IMR-90 (cell line): ENCODE measurements at regions not wholly inside any gene's neighbourhood (a gene's known extent, or its start where the extent isn't known, plus 50 kb on each side); places are given as distances from the start of the nearest gene placed in this dataset.

Source experiments
- ATAC-seq: fragments of 200-7000 bp; cut with Tn5 transposase; 2 replicates; pipeline ENCODE4 v1.9.1; 2020; ENCODE audit warnings: low read depth, mild to moderate bottlenecking, moderate library complexity
- BruUV-seq: library from RNA; stranded (reverse); fragments of 400-500 nt; replicated peaks from 2 replicates; lab custom pipeline; 2021; lab: Mats Ljungman, UMichigan
- CTCF ChIA-PET: fragments of 300-600 bp; formaldehyde crosslinking; extraction: SDS; loops from one replicate; lab custom pipeline; 2021; ENCODE audit warnings: antibody characterized with exemption; lab: Yijun Ruan, JAX
- POLR2A ChIA-PET: fragments of 300-600 bp; sonication (Branson Sonifier 250); formaldehyde crosslinking; loops from one replicate; lab custom pipeline; 2022; ENCODE audit warnings: antibody characterized with exemption; ENCODE audit not compliant: unreplicated experiment; lab: Charles Lee
- DNase-seq: peaks from one replicate; pipeline ENCODE4 v3.0.0; 2013
- H2AFZ ChIP-seq: replicated peaks from 2 replicates; pipeline ENCODE3; 2013; ENCODE audit warnings: low read length, mild to moderate bottlenecking; ENCODE audit not compliant: poor library complexity
- H2AK5ac ChIP-seq: 2 replicates; pipeline ENCODE4 v1.6.1; 2013; ENCODE audit warnings: low read depth, low read length, inconsistent platforms
- H2AK9ac ChIP-seq: replicated peaks from 2 replicates; pipeline ENCODE3; 2013; ENCODE audit warnings: mild to moderate bottlenecking, low read depth, low read length, moderate library complexity; ENCODE audit not compliant: poor library complexity
- H2BK120ac ChIP-seq: 2 replicates; pipeline ENCODE4 v1.6.1; 2013; ENCODE audit warnings: low read depth, low read length, inconsistent platforms
- H2BK15ac ChIP-seq: 3 replicates; pipeline ENCODE4 v1.6.1; 2013; ENCODE audit warnings: low read depth, low read length, inconsistent platforms
- H2BK20ac ChIP-seq: 2 replicates; pipeline ENCODE4 v1.6.1; 2013; ENCODE audit warnings: low read depth, mild to moderate bottlenecking, inconsistent platforms, low read length, moderate library complexity
- H2BK5ac ChIP-seq: 2 replicates; pipeline ENCODE4 v1.6.1; 2013; ENCODE audit warnings: mild to moderate bottlenecking, low read depth, low read length, inconsistent platforms; ENCODE audit not compliant: poor library complexity, severe bottlenecking
- H3K14ac ChIP-seq: replicated peaks from 2 replicates; pipeline ENCODE4 v1.6.1; 2013; ENCODE audit warnings: low read depth, low read length, inconsistent platforms
- H3K18ac ChIP-seq: 2 replicates; pipeline ENCODE4 v1.6.1; 2013; ENCODE audit warnings: low read depth, low read length, control low read depth
- H3K23ac ChIP-seq: 2 replicates; pipeline ENCODE4 v1.6.1; 2013; ENCODE audit warnings: low read depth, low read length, inconsistent platforms
- H3K27ac ChIP-seq: 2 replicates; pipeline ENCODE4 v1.5.1; 2013; ENCODE audit warnings: mild to moderate bottlenecking, control low read depth, low read length; ENCODE audit not compliant: insufficient read depth
- H3K27me3 ChIP-seq: 2 replicates; pipeline ENCODE4 v1.6.1; 2013; ENCODE audit warnings: low read length; ENCODE audit not compliant: control insufficient read depth, insufficient read depth
- H3K36me3 ChIP-seq: 2 replicates; pipeline ENCODE4 v1.6.1; 2013; ENCODE audit warnings: low read length, mixed read lengths; ENCODE audit not compliant: control insufficient read depth, insufficient read depth
- H3K4ac ChIP-seq: 2 replicates; pipeline ENCODE4 v1.6.1; 2013; ENCODE audit warnings: low read depth, low read length, inconsistent platforms
- H3K4me1 ChIP-seq: 2 replicates; pipeline ENCODE4 v1.6.1; 2013; ENCODE audit warnings: low read length, mixed read lengths; ENCODE audit not compliant: control insufficient read depth, insufficient read depth
- H3K4me2 ChIP-seq: 2 replicates; pipeline ENCODE4 v1.6.1; 2013; ENCODE audit warnings: low read depth, mild to moderate bottlenecking, control low read depth, low read length, moderate library complexity
- H3K4me3 ChIP-seq: 2 replicates; pipeline ENCODE4 v1.5.1; 2013; ENCODE audit warnings: low read depth, mild to moderate bottlenecking, control low read depth, low read length, moderate library complexity; ENCODE audit not compliant: insufficient read depth
- H3K56ac ChIP-seq: 2 replicates; pipeline ENCODE4 v1.6.1; 2013; ENCODE audit warnings: low read length, inconsistent platforms; ENCODE audit not compliant: insufficient read depth; ENCODE audit errors: extremely low read depth
- H3K79me1 ChIP-seq, 2 experiments: 2 replicates each; pipeline ENCODE4 v1.6.1; 2013; ENCODE audit warnings: low read length in 2 of 2, inconsistent platforms in 1 of 2, low read depth in 1 of 2
- H3K9ac ChIP-seq: 2 replicates; pipeline ENCODE4 v1.6.1; 2013; ENCODE audit warnings: low read depth, low read length, control low read depth
- H3K9me1 ChIP-seq: 2 replicates; pipeline ENCODE4 v1.6.1; 2013; ENCODE audit warnings: low read length, inconsistent platforms; ENCODE audit not compliant: insufficient read depth
- H3K9me3 ChIP-seq: 2 replicates; pipeline ENCODE4 v1.6.1; 2013; ENCODE audit warnings: low read length; ENCODE audit not compliant: control insufficient read depth, insufficient read depth
- H4K20me1 ChIP-seq: 2 replicates; pipeline ENCODE4 v1.6.1; 2013; ENCODE audit warnings: low read length, inconsistent platforms; ENCODE audit not compliant: insufficient read depth
- H4K5ac ChIP-seq: 2 replicates; pipeline ENCODE4 v1.6.1; 2013; ENCODE audit warnings: mild to moderate bottlenecking, low read depth, low read length, control low read depth
- H4K8ac ChIP-seq, 2 experiments: 2 replicates each; pipeline ENCODE4 v1.6.1; 2013; ENCODE audit warnings: low read depth in 2 of 2, low read length in 2 of 2, control low read depth in 1 of 2, inconsistent platforms in 1 of 2
- H4K91ac ChIP-seq: 2 replicates; pipeline ENCODE4 v1.6.1; 2013; ENCODE audit warnings: low read depth, low read length, inconsistent platforms; ENCODE audit not compliant: insufficient read depth
- BHLHE40 ChIP-seq: fragments of 150-350 bp; IDR thresholded peaks from 2 replicates; pipeline ENCODE4 v1.6.1; 2016; ENCODE audit warnings: mild to moderate bottlenecking, low read depth, low read length
- CHD1 ChIP-seq: IDR thresholded peaks from 2 replicates; pipeline ENCODE4 v1.6.1; 2012; ENCODE audit warnings: low read depth, low read length, improper control_type of control experiment
- FOS ChIP-seq: fragments of 150-350 bp; IDR thresholded peaks from 2 replicates; pipeline ENCODE4 v1.6.1; 2016; ENCODE audit warnings: low read depth, low read length
- MAFK ChIP-seq: IDR thresholded peaks from 2 replicates; pipeline ENCODE4 v1.6.1; 2012; ENCODE audit warnings: low read depth, low read length, improper control_type of control experiment
- MAZ ChIP-seq: IDR thresholded peaks from 2 replicates; pipeline ENCODE4 v1.6.1; 2012; ENCODE audit warnings: low read depth, mild to moderate bottlenecking, low read length, improper control_type of control experiment, moderate library complexity, borderline replicate concordance
- MXI1 ChIP-seq: IDR thresholded peaks from 2 replicates; pipeline ENCODE4 v1.6.1; 2012; ENCODE audit warnings: low read depth, mild to moderate bottlenecking, low read length, moderate library complexity, borderline replicate concordance
- NFE2L2 ChIP-seq: fragments of 150-350 bp; IDR thresholded peaks from 2 replicates; pipeline ENCODE4 v1.6.1; 2016; ENCODE audit warnings: low read depth, mild to moderate bottlenecking, low read length
- POLR2A ChIP-seq: IDR thresholded peaks from 2 replicates; pipeline ENCODE4 v1.6.1; 2012; ENCODE audit warnings: mild to moderate bottlenecking, low read depth, low read length
- RAD21 ChIP-seq: IDR thresholded peaks from 2 replicates; pipeline ENCODE4 v1.6.1; 2012; ENCODE audit warnings: low read length, improper control_type of control experiment
- RCOR1 ChIP-seq: IDR thresholded peaks from 2 replicates; pipeline ENCODE4 v1.6.1; 2012; ENCODE audit warnings: mild to moderate bottlenecking, low read length, improper control_type of control experiment; ENCODE audit not compliant: insufficient replicate concordance
- RFX5 ChIP-seq: IDR thresholded peaks from 2 replicates; pipeline ENCODE4 v1.8.0; 2012; ENCODE audit warnings: low read depth, mild to moderate bottlenecking, low read length, moderate library complexity
- SMC3 ChIP-seq: fragments of 150-350 bp; IDR thresholded peaks from 2 replicates; pipeline ENCODE4 v1.6.1; 2016; ENCODE audit warnings: low read depth, mild to moderate bottlenecking, antibody characterized with exemption, low read length, moderate library complexity
- WGBS, 2 experiments: methylation state at CpG; one replicate each; pipeline versions ENCODE4 v1.1.5 to v1.1.7; 2013; ENCODE audit warnings: missing lambda C conversion rate in 2 of 2; ENCODE audit not compliant: insufficient read length in 1 of 2; ENCODE audit errors: extremely low coverage in 2 of 2; 5-methylcytosine and 5-hydroxymethylcytosine counted together
- dilution Hi-C: fragments of 300-500 bp; cut with HindIII; formaldehyde crosslinking; loops from one replicate; pipeline ENCODE4 v1.14.3; 2018; ENCODE audit warnings: low sequenced_read_pairs; ENCODE audit not compliant: unreplicated experiment
- in situ Hi-C: fragments of 300-500 bp; cut with MboI; formaldehyde crosslinking; loops from 3 replicates; pipeline ENCODE4 v1.14.3; 2019; ENCODE audit warnings: low sequenced_read_pairs, inconsistent platforms, mixed read lengths
- intact Hi-C: fragments of 100-400 bp; cut with micrococcal nuclease; formaldehyde crosslinking; loops from 2 replicates; pipeline ENCODE4 v1.10.0; 2022
- TF ChIP-seq, protein P1 (sequence below): conservative IDR thresholded peaks from 2 replicates; pipeline ENCODE4 v1.5.1; 2012; ENCODE audit warnings: mild to moderate bottlenecking, low read depth, low read length, improper control_type of control experiment
- TF ChIP-seq, protein P2 (sequence below): fragments of 150-350 bp; IDR thresholded peaks from 2 replicates; pipeline ENCODE4 v1.6.1; 2017; ENCODE audit warnings: mild to moderate bottlenecking, antibody characterized with exemption, low read length, low read depth

DNA sequence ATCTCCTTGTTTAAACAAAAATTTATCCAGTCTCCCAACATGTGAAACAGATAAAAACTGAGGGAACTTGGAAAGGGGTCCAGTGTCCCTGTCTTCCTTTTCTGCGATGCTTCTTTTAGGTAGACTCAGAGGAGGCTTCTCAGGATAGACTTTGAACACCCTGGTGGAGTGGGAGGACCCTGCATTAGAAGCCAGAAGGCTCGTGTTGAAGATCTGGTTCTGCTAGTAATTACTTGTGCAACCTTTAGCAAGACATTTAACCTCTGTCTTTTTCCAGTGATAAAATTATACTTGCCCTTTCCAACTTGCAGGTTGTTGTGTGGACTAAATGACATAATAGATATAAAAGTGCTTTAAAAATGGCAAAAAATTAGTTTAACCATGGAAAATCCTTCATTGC, 67.1 kb upstream of the PREP start:
- no peaks in the 10 kb centered on the region for H3K9me1 ChIP-seq
- H3K18ac ChIP-seq, result no peak overlapping the region
- peaks cover 12% of the 10 kb centered on the region for H3K9me3 ChIP-seq
- H2AK9ac ChIP-seq, result no peak overlapping the region
- H3K4me2 ChIP-seq, result no peak overlapping the region
- no peak overlapping the region for H3K9ac ChIP-seq
- no peak overlapping the region for H3K23ac ChIP-seq
- ChIA-PET CTCF (no interaction called here), POLR2A (no interaction called here)
- H2BK15ac ChIP-seq, result no peak overlapping the region
- H4K8ac ChIP-seq, result no peak overlapping the region
- peaks cover 8% of the 10 kb centered on the region for H3K27me3 ChIP-seq
- H2BK20ac ChIP-seq, result no peak overlapping the region
- H3K4ac ChIP-seq, result no peak overlapping the region
- TF ChIP-seq MAZ, result no peak
- TF ChIP-seq BHLHE40, result no peak
- no peak for TF ChIP-seq RCOR1
- TF ChIP-seq RAD21, result no peak
- TF ChIP-seq CHD1, result no peak
- TF ChIP-seq, protein P1, sequence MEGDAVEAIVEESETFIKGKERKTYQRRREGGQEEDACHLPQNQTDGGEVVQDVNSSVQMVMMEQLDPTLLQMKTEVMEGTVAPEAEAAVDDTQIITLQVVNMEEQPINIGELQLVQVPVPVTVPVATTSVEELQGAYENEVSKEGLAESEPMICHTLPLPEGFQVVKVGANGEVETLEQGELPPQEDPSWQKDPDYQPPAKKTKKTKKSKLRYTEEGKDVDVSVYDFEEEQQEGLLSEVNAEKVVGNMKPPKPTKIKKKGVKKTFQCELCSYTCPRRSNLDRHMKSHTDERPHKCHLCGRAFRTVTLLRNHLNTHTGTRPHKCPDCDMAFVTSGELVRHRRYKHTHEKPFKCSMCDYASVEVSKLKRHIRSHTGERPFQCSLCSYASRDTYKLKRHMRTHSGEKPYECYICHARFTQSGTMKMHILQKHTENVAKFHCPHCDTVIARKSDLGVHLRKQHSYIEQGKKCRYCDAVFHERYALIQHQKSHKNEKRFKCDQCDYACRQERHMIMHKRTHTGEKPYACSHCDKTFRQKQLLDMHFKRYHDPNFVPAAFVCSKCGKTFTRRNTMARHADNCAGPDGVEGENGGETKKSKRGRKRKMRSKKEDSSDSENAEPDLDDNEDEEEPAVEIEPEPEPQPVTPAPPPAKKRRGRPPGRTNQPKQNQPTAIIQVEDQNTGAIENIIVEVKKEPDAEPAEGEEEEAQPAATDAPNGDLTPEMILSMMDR, result no peak
- TF ChIP-seq, protein P2, sequence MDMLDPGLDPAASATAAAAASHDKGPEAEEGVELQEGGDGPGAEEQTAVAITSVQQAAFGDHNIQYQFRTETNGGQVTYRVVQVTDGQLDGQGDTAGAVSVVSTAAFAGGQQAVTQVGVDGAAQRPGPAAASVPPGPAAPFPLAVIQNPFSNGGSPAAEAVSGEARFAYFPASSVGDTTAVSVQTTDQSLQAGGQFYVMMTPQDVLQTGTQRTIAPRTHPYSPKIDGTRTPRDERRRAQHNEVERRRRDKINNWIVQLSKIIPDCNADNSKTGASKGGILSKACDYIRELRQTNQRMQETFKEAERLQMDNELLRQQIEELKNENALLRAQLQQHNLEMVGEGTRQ, result no peak
- TF ChIP-seq NFE2L2, result no peak
- TF ChIP-seq MAFK, result no peak
- TF ChIP-seq FOS, result no peak
- TF ChIP-seq POLR2A, result no peak
- TF ChIP-seq RFX5, result no peak
- TF ChIP-seq SMC3, result no peak
- no peak for TF ChIP-seq MXI1
- no peaks in the 10 kb centered on the region for H3K79me1 ChIP-seq
- no peak for ATAC-seq
- H3K4me3 ChIP-seq, result no peak overlapping the region
- H3K4me1 ChIP-seq, result no peaks in the 10 kb centered on the region
- no peak overlapping the region for H3K27ac ChIP-seq
- no peaks in the 10 kb centered on the region for H4K20me1 ChIP-seq
- H3K14ac ChIP-seq, result no peak overlapping the region
- no CpG with 5 or more reads among the region's 2 CpGs for WGBS, 2 experiments
- H3K56ac ChIP-seq, result no peak overlapping the region
- dilution Hi-C loops, result no loop called here
- DNase-seq, result no peak
- no peaks in the 10 kb centered on the region for H3K36me3 ChIP-seq
- no peak overlapping the region for H2BK120ac ChIP-seq
- H4K5ac ChIP-seq, result no peak overlapping the region
- no peak overlapping the region for H4K91ac ChIP-seq
- no TSS peak for BruUV-seq
- in situ Hi-C loops, result no loop called here
- intact Hi-C loops, result no loop called here
- no peak overlapping the region for H2AFZ ChIP-seq
- H2AK5ac ChIP-seq, result no peak overlapping the region
- no peak overlapping the region for H2BK5ac ChIP-seq
